ENCODE measurements at regions not wholly inside any gene's neighbourhood (a gene's known extent, or its start where the extent isn't known, plus 50 kb on each side); places are given as distances from the start of the nearest gene placed in this dataset.

DNA sequence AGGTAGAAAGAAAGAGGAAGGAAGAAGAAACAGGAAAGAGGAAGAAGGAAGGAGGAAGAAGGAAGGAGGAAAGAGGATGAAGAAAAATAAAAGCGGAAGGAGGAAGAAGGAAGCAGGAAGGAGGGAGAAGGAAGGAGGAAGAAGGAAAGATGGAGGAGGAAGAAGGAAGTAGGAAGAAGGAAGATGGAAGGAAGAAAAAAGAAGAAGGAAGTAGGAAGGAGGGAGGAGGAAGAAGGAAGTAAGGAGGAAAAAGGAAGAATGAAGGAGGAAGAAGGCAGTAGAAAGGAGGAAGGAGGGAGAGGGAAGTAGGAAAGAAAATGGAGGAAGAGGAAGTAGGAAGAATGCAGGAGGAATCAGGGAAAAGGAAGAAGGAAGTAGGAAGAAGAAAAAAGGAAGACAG, 191.1 kb upstream of the TBL1X start:
- Histone ChIP-seq H3K4me3 (ENCODE audit: low read length, poor library complexity, severe bottlenecking) (no peak overlapping the region), H3K79me2 (ENCODE audit: insufficient read depth, low read length) (no peaks in the 10 kb centered on the region), H3K4me2 (ENCODE audit: low read depth, low read length, poor library complexity, severe bottlenecking) (no peak overlapping the region), H3K9ac (ENCODE audit: low read depth, low read length, poor library complexity, severe bottlenecking) (no peak overlapping the region), H2AFZ (ENCODE audit: low read length) (no peak overlapping the region), H3K9me2 (replicated peaks; ENCODE audit: low read depth, low read length) (no peaks in the 10 kb centered on the region), H3K9me3 (ENCODE audit: insufficient read depth, low read depth, low read length) (no peaks in the 10 kb centered on the region), H3K36me3 (ENCODE audit: insufficient read depth, low read length) (no peaks in the 10 kb centered on the region), H3F3A (ENCODE audit: low read depth) (no peaks in the 10 kb centered on the region), H3K27me3 (ENCODE audit: insufficient read depth, low read length, poor library complexity, severe bottlenecking) (no peaks in the 10 kb centered on the region), H3K4me1 (ENCODE audit: insufficient read depth, low read length, poor library complexity, severe bottlenecking) (no peaks in the 10 kb centered on the region), H4K20me1 (ENCODE audit: insufficient read depth, low read length, poor library complexity, severe bottlenecking) (no peaks in the 10 kb centered on the region)
- TF ChIP-seq, protein P1, sequence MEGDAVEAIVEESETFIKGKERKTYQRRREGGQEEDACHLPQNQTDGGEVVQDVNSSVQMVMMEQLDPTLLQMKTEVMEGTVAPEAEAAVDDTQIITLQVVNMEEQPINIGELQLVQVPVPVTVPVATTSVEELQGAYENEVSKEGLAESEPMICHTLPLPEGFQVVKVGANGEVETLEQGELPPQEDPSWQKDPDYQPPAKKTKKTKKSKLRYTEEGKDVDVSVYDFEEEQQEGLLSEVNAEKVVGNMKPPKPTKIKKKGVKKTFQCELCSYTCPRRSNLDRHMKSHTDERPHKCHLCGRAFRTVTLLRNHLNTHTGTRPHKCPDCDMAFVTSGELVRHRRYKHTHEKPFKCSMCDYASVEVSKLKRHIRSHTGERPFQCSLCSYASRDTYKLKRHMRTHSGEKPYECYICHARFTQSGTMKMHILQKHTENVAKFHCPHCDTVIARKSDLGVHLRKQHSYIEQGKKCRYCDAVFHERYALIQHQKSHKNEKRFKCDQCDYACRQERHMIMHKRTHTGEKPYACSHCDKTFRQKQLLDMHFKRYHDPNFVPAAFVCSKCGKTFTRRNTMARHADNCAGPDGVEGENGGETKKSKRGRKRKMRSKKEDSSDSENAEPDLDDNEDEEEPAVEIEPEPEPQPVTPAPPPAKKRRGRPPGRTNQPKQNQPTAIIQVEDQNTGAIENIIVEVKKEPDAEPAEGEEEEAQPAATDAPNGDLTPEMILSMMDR (conservative IDR thresholded peaks at IDR 0.05; ENCODE audit: low read length): no peak
- TF ChIP-seq EZH2phosphoT487 (IDR thresholded peaks at IDR 0.05; ENCODE audit: borderline replicate concordance): no peak

DNA sequence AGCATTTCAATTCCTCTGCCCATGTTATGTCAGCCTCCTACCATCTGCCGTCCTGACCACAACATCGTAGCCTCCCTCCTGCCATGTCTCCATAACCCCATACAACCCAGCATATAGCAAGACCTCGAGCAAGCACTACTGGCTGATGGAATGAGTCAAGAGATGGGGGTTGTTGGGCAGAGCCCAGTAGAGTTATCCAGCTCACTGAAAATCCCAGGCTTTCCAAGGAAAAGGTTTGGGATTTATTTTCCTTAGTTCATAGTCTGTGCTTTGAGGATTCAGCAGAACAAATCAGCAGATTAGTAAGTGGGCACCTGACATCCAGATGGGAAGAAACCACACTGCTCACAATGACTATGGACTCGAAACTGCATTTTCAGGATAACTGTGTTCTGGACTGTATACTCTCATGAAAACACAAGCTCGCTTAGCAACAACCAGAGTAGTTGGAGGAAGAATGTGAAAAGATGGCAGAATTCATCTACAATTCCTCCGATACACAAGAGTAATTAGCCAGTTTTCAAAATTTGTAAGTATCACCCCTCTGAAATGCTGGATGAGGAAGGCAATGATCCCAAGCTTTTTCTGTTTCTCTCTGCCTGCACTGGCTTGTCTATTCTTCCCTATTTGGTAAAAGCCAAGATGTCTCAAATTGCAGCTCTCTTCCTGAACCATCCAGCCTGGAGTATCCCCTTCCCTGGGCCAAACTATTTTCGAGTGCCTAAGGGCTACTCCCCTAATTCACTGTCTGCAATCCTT, 186.2 kb upstream of the TBL1X start:
- Histone ChIP-seq H4K20me1 (ENCODE audit: insufficient read depth, low read length, poor library complexity, severe bottlenecking) (no peaks in the 10 kb centered on the region), H3K4me3 (ENCODE audit: low read length, poor library complexity, severe bottlenecking) (no peak overlapping the region), H2AFZ (ENCODE audit: low read length) (no peak overlapping the region), H3K9me2 (replicated peaks; ENCODE audit: low read depth, low read length) (no peaks in the 10 kb centered on the region), H3K36me3 (ENCODE audit: insufficient read depth, low read length) (no peaks in the 10 kb centered on the region), H3F3A (ENCODE audit: low read depth) (no peaks in the 10 kb centered on the region), H3K9ac (ENCODE audit: low read depth, low read length, poor library complexity, severe bottlenecking) (no peak overlapping the region), H3K27me3 (ENCODE audit: insufficient read depth, low read length, poor library complexity, severe bottlenecking) (no peaks in the 10 kb centered on the region), H3K79me2 (ENCODE audit: insufficient read depth, low read length) (no peaks in the 10 kb centered on the region), H3K4me2 (ENCODE audit: low read depth, low read length, poor library complexity, severe bottlenecking) (no peak overlapping the region), H3K4me1 (ENCODE audit: insufficient read depth, low read length, poor library complexity, severe bottlenecking) (no peaks in the 10 kb centered on the region), H3K9me3 (ENCODE audit: insufficient read depth, low read depth, low read length) (no peaks in the 10 kb centered on the region)
- TF ChIP-seq EZH2phosphoT487 (IDR thresholded peaks at IDR 0.05; ENCODE audit: borderline replicate concordance): no peak
- TF ChIP-seq, protein P1 (conservative IDR thresholded peaks at IDR 0.05; ENCODE audit: low read length): no peak

DNA sequence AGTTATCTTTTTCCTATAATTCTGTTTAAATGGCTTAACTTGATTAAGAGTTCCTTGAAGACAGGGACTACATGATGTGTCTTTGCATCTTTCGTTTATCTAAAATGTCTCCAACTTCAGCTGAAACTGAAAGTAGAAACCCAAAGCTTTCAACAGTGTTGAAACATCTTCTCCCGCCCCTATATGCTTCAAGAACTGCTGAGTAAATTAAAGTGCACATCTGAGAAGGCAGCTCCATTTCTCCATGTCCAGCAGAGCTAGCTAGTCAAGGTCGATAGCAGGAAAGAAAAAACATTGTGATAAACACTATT, 185.7 kb upstream of the TBL1X start:
- no peak overlapping the region for H2AFZ ChIP-seq (ENCODE audit: low read length)
- H3K27me3 ChIP-seq (ENCODE audit: insufficient read depth, low read length, poor library complexity, severe bottlenecking): no peaks in the 10 kb centered on the region
- TF ChIP-seq EZH2phosphoT487 (IDR thresholded peaks at IDR 0.05; ENCODE audit: borderline replicate concordance): no peak
- TF ChIP-seq, protein P1 (conservative IDR thresholded peaks at IDR 0.05; ENCODE audit: low read length): no peak
- no peaks in the 10 kb centered on the region for H3K9me3 ChIP-seq (ENCODE audit: insufficient read depth, low read depth, low read length)
- no peaks in the 10 kb centered on the region for H3K36me3 ChIP-seq (ENCODE audit: insufficient read depth, low read length)
- H3F3A ChIP-seq (ENCODE audit: low read depth): no peaks in the 10 kb centered on the region
- H3K4me3 ChIP-seq (ENCODE audit: low read length, poor library complexity, severe bottlenecking): no peak overlapping the region
- H3K4me1 ChIP-seq (ENCODE audit: insufficient read depth, low read length, poor library complexity, severe bottlenecking): no peaks in the 10 kb centered on the region
- H3K9ac ChIP-seq (ENCODE audit: low read depth, low read length, poor library complexity, severe bottlenecking): no peak overlapping the region
- H3K79me2 ChIP-seq (ENCODE audit: insufficient read depth, low read length): no peaks in the 10 kb centered on the region
- no peaks in the 10 kb centered on the region for H3K9me2 ChIP-seq (replicated peaks; ENCODE audit: low read depth, low read length)
- H3K4me2 ChIP-seq (ENCODE audit: low read depth, low read length, poor library complexity, severe bottlenecking): no peak overlapping the region
- H4K20me1 ChIP-seq (ENCODE audit: insufficient read depth, low read length, poor library complexity, severe bottlenecking): no peaks in the 10 kb centered on the region
